ENCODE measurements at regions not wholly inside any gene's neighbourhood (a gene's known extent, or its start where the extent isn't known, plus 50 kb on each side); places are given as distances from the start of the nearest gene placed in this dataset.
"Not testable (repeated sequence)": the region's sequence is repeated elsewhere in the genome, so short reads cannot be mapped to it uniquely, and the experiment has no call there.

GRCh38 chr14:105686050-105686449 lies 159.7 kb downstream of the TMEM121 start:
- not testable (repeated sequence) for TF ChIP-seq CTCF, POLR2A (IDR thresholded peaks at IDR 0.05)
